ENCODE measurements at regions not wholly inside any gene's neighbourhood (a gene's known extent, or its start where the extent isn't known, plus 50 kb on each side); places are given as distances from the start of the nearest gene placed in this dataset.
"Not testable (repeated sequence)": the region's sequence is repeated elsewhere in the genome, so short reads cannot be mapped to it uniquely, and the experiment has no call there.

DNA sequence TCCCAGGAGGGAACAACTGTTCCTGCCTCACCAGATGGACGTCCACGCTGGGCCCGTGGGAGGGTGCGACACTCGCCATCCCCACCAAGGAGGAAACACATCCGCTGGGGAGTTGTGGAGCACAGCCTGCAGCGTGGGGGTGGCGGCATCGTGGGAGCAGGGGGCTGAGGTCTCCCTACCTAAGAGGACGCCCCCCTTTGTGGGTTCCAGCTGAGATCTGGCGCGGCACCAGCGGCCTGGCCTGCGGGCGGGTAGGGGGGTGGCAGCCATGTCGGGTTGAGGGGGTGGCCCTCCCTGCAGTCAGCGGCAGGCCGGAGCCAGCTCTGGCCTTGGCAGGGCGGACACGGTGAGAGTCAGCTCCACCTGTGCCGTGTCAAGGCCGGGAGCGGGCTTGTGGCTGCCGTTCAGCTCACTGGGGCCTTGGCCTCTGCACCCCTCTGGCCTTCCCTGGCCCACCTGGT, 116.7 kb upstream of the CIBAR2 start:
- no peak overlapping the region for H3K4me2 ChIP-seq
- 60% methylated on average over 1 of the region's 24 CpGs for WGBS (ENCODE audit: low lambda C conversion rate)
- CTCF ChIA-PET: interaction anchor here (1.4 to 2.1 kb wide), 6 partner anchors 9 to 114 kb away, joined by 3 to 9 read pairs (median 7); no protein-coding TSS in a partner anchor
- DNase-seq: no peak
- no peak overlapping the region for H2AFZ ChIP-seq (ENCODE audit: low read depth)
- TF ChIP-seq MXI1 (IDR thresholded peaks at IDR 0.05; ENCODE audit: low read depth, low read length): no peak
- TF ChIP-seq, protein P1, sequence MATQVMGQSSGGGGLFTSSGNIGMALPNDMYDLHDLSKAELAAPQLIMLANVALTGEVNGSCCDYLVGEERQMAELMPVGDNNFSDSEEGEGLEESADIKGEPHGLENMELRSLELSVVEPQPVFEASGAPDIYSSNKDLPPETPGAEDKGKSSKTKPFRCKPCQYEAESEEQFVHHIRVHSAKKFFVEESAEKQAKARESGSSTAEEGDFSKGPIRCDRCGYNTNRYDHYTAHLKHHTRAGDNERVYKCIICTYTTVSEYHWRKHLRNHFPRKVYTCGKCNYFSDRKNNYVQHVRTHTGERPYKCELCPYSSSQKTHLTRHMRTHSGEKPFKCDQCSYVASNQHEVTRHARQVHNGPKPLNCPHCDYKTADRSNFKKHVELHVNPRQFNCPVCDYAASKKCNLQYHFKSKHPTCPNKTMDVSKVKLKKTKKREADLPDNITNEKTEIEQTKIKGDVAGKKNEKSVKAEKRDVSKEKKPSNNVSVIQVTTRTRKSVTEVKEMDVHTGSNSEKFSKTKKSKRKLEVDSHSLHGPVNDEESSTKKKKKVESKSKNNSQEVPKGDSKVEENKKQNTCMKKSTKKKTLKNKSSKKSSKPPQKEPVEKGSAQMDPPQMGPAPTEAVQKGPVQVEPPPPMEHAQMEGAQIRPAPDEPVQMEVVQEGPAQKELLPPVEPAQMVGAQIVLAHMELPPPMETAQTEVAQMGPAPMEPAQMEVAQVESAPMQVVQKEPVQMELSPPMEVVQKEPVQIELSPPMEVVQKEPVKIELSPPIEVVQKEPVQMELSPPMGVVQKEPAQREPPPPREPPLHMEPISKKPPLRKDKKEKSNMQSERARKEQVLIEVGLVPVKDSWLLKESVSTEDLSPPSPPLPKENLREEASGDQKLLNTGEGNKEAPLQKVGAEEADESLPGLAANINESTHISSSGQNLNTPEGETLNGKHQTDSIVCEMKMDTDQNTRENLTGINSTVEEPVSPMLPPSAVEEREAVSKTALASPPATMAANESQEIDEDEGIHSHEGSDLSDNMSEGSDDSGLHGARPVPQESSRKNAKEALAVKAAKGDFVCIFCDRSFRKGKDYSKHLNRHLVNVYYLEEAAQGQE (IDR thresholded peaks at IDR 0.05; ENCODE audit: low read depth, low read length): no peak
- no peak for TF ChIP-seq FOSL2 (IDR thresholded peaks at IDR 0.05; ENCODE audit: borderline replicate concordance, low read depth)
- no peak for TF ChIP-seq SMC3 (IDR thresholded peaks at IDR 0.05; ENCODE audit: low read depth, low read length)
- no peak for TF ChIP-seq RAD21 (IDR thresholded peaks at IDR 0.05; ENCODE audit: low read length)
- TF ChIP-seq RXRA (IDR thresholded peaks at IDR 0.05; ENCODE audit: borderline replicate concordance, low read depth): no peak
- no peak for TF ChIP-seq TAF1 (IDR thresholded peaks at IDR 0.05; ENCODE audit: borderline replicate concordance, low read depth, low read length)
- TF ChIP-seq, protein P2, sequence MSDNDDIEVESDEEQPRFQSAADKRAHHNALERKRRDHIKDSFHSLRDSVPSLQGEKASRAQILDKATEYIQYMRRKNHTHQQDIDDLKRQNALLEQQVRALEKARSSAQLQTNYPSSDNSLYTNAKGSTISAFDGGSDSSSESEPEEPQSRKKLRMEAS (IDR thresholded peaks at IDR 0.05; ENCODE audit: low read depth): no peak
- no peak for TF ChIP-seq POLR2AphosphoS5 (IDR thresholded peaks at IDR 0.05; ENCODE audit: low read depth, low read length)
- TF ChIP-seq FOXM1 (IDR thresholded peaks at IDR 0.05; ENCODE audit: low read depth): no peak
- TF ChIP-seq RFX5 (IDR thresholded peaks at IDR 0.05; ENCODE audit: low read length): no peak
- TF ChIP-seq SIN3A (IDR thresholded peaks at IDR 0.05; ENCODE audit: borderline replicate concordance, low read depth, low read length): no peak
- no peaks in the 10 kb centered on the region for H3K27me3 ChIP-seq (ENCODE audit: insufficient read depth)
- no peaks in the 10 kb centered on the region for H3K9me2 ChIP-seq
- no peak overlapping the region for H3K9ac ChIP-seq
- H3K36me3 ChIP-seq (replicated peaks in 1 of 2; ENCODE audit: control insufficient read depth in 1 of 2, insufficient read depth in 2 of 2, low read length in 1 of 2): no peaks in the 10 kb centered on the region
- no peaks in the 10 kb centered on the region for H3F3A ChIP-seq (replicated peaks; ENCODE audit: insufficient read depth)
- H3K4me3 ChIP-seq (ENCODE audit: low read depth in 2 of 2, low read length in 1 of 2): no peak overlapping the region
- H3K79me2 ChIP-seq (ENCODE audit: insufficient read depth): peaks cover 4% of the 10 kb centered on the region
- H3K4me1 ChIP-seq (ENCODE audit: control insufficient read depth in 1 of 2, insufficient read depth in 2 of 2, low read depth in 1 of 2, low read length in 1 of 2): peaks cover 9 to 57% of the 10 kb centered on the region in 2 experiments; a peak in 2 of 4 replicates
- POLR2A ChIA-PET: no interaction called here
- H3K9me3 ChIP-seq: no peaks in the 10 kb centered on the region
- H3K27ac ChIP-seq (ENCODE audit: low read depth in 2 of 2, low read length in 1 of 2): peak overlapping the region in 1 of 2 experiments; percentile 45; a peak in 1 of 4 replicates
- H4K20me1 ChIP-seq (ENCODE audit: insufficient read depth): 0 out of 2 replicates have a peak, but pooled peaks cover 4% of the 10 kb centered on the region

DNA sequence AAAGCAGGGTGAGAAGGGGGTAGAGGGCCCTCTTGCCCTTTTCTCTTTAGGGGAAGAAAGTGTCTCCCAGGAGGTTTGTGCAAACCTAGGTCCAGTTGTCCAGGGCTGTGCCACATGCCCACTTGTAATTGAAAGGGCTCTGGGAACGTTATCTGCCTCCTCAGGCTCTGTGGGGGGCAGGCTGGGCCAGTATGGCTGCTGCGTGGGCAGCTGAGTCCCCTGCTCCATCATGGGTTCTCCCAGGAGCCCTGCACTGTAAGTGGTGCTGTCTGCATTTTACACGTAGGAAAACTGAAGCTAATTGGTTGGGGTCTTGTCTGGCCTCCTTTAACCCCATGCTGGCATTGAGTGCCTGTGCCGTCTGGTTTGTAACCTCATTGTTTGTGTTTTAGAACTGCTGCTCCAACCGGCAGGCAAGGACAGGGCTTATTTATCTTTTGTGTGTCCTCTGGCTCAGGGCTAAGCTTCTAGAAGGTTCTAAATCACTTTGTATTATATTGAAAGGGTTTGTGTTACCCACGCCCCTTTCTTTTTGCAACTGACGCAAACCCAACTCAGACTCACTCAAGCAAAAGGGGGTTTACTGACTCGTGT, 117.7 kb upstream of the CIBAR2 start:
- no peaks in the 10 kb centered on the region for H3K27me3 ChIP-seq (ENCODE audit: insufficient read depth)
- peak overlapping the region in 1 of 2 experiments; percentile 45; a peak in 2 of 4 replicates for H3K27ac ChIP-seq (ENCODE audit: low read depth in 2 of 2, low read length in 1 of 2)
- H3K9ac ChIP-seq: no peak overlapping the region
- no peaks in the 10 kb centered on the region for H3K9me2 ChIP-seq
- peak; percentile 69 for DNase-seq
- no peaks in the 10 kb centered on the region for H3F3A ChIP-seq (replicated peaks; ENCODE audit: insufficient read depth)
- H3K79me2 ChIP-seq (ENCODE audit: insufficient read depth): peaks cover 4% of the 10 kb centered on the region
- H3K4me2 ChIP-seq: no peak overlapping the region
- H3K4me3 ChIP-seq (ENCODE audit: low read depth in 2 of 2, low read length in 1 of 2): no peak overlapping the region
- ChIA-PET CTCF (interaction anchor here (0.6 to 2.1 kb wide), 9 partner anchors 10 to 115 kb away, joined by 3 to 9 read pairs (median 3); no protein-coding TSS in a partner anchor), POLR2A (interaction anchor here (1.0 kb wide), 1 partner anchor 57 kb away, joined by 3 read pairs; no protein-coding TSS in a partner anchor)
- H3K9me3 ChIP-seq: no peaks in the 10 kb centered on the region
- WGBS (ENCODE audit: low lambda C conversion rate): 63% methylated on average over 8 of the region's 8 CpGs
- peaks cover 18 to 64% of the 10 kb centered on the region in 2 experiments; a peak in 3 of 4 replicates for H3K4me1 ChIP-seq (ENCODE audit: control insufficient read depth in 1 of 2, insufficient read depth in 2 of 2, low read depth in 1 of 2, low read length in 1 of 2)
- peak; percentile 19; the same call in 1 of the 2 replicates for TF ChIP-seq GATA2 (CRISPR knock-in tag; IDR thresholded peaks at IDR 0.05)
- TF ChIP-seq FOXJ3 (CRISPR knock-in tag; IDR thresholded peaks at IDR 0.05): no peak
- peak; percentile 28; the same call in 1 of the 2 replicates for TF ChIP-seq MXI1 (IDR thresholded peaks at IDR 0.05; ENCODE audit: low read depth, low read length)
- no peak overlapping the region for H2AFZ ChIP-seq (ENCODE audit: low read depth)
- no peaks in the 10 kb centered on the region for H3K36me3 ChIP-seq (replicated peaks in 1 of 2; ENCODE audit: control insufficient read depth in 1 of 2, insufficient read depth in 2 of 2, low read length in 1 of 2)
- H4K20me1 ChIP-seq (ENCODE audit: insufficient read depth): 0 out of 2 replicates have a peak, but pooled peaks cover 4% of the 10 kb centered on the region

DNA sequence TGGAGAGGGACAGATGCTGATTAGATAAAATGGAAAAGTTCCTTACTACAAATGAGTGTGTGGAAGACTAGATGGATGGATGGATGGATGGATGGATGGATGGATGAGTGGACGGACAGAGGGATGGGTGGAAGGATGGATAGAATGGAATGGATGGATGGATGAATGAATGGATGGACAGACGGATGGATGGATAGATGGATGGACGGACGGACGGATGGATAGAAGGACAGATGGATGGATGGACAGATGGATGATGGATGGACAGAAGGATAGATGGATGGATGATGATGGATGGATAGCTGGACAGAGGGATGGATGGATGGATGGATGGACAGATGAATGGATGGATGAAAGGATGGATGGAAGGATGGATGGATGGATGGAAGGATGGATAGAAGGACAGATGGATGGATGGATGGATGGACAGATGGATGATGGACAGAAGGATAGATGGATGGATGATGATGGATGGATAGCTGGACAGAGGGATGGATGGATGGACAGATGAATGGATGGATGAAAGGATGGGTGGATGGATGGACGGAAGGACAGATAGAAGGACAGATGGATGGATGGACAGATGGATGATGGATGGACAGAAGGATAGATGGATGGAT, 118.6 kb upstream of the CIBAR2 start:
- H3K9me3 ChIP-seq; H4K20me1 ChIP-seq (ENCODE audit: insufficient read depth); H3F3A ChIP-seq (replicated peaks; ENCODE audit: insufficient read depth); H3K4me2 ChIP-seq; H3K9me2 ChIP-seq; H3K4me3 ChIP-seq (ENCODE audit: low read depth in 2 of 2, low read length in 1 of 2); DNase-seq; H3K79me2 ChIP-seq (ENCODE audit: insufficient read depth); H3K27ac ChIP-seq (ENCODE audit: low read depth in 2 of 2, low read length in 1 of 2); POLR2A ChIA-PET; H3K36me3 ChIP-seq (replicated peaks in 1 of 2; ENCODE audit: control insufficient read depth in 1 of 2, insufficient read depth in 2 of 2, low read length in 1 of 2); H3K9ac ChIP-seq; H3K27me3 ChIP-seq (ENCODE audit: insufficient read depth); H2AFZ ChIP-seq (ENCODE audit: low read depth): not testable (repeated sequence)
- CTCF ChIA-PET: interaction anchor here (1.8 to 11.7 kb wide), 2 partner anchors 58 to 116 kb away, joined by 7 to 122 read pairs; no protein-coding TSS in a partner anchor
- WGBS (ENCODE audit: low lambda C conversion rate): 88% methylated on average over 6 of the region's 6 CpGs
- H3K4me1 ChIP-seq (ENCODE audit: control insufficient read depth in 1 of 2, insufficient read depth in 2 of 2, low read depth in 1 of 2, low read length in 1 of 2): peaks cover 25 to 65% of the 10 kb centered on the region in 2 experiments; a peak in 3 of 4 replicates
